LNCAP (cell line): ENCODE measurements at regions not wholly inside any gene's neighbourhood (a gene's known extent, or its start where the extent isn't known, plus 50 kb on each side); places are given as distances from the start of the nearest gene placed in this dataset.

ENCODE experiments used
- CTCF ChIP-seq: fragments of 450-650 bp; IDR thresholded peaks from 2 replicates; pipeline ENCODE4 v1.5.1; 2017; ENCODE audit warnings: mild to moderate bottlenecking

- TF ChIP-seq CTCF = no peak
Observed at GRCh38 chr5:124349931-124350330, 396.5 kb downstream of the ZNF608 start.

DNA sequence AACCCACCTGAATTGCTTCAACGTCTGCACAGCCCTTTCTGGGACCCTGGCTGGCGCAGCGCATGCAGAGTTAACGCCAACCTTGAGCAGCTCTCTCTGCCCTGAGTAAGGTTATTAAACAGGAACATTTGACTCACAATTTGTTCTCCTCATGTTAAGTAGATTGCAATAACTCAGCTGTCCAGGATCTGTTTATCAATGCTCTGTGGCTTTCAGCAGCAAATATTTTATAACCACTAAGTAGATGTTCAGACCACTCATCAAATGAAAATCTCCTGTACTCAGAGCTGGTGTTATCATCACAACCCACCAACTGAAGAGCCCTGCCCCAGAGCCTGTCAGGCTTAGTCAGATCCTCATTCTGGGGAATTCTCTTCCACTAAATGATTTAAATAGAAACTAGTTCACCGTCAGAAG lies 403.0 kb downstream of the ZNF608 start:
- TF ChIP-seq CTCF = no peak

DNA sequence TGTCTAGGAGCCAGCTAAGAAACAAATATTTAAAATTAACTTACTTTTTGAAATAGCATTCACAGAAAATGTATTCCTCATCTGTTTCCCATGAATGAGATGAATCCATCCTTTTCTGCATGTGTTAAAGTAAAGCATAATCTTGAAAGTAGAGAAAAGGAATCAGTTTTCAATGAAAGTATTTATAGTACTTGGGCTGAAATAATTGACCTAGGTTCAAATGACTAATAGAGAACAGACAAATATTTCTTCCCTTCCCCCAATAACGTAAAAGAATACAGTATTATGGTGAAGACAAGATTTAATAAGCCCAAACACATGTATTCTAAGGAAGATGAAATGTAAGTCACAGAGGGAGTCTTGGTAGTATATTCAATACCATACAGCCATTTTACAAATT lies 403.5 kb downstream of the ZNF608 start:
- no peak for TF ChIP-seq CTCF

DNA sequence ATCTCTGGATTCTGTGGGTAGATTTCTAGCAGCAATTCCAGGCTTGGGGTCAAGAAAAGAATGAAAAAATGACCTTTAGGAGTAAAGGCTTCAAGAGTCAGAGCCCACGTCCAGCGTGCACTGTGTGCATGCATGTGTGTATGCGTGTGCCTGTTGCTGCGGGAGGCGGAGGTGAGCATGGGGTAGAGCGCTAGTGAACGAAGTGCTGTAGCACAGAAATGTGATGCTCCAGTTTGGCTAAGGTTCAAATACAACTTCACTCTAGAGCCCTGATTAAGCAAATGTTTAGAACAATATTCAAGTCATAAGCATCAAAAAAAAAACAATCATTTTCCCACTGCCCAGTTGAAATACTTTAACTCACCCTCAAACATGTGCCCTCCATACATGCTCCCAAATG lies 403.9 kb downstream of the ZNF608 start:
- no peak for TF ChIP-seq CTCF

DNA sequence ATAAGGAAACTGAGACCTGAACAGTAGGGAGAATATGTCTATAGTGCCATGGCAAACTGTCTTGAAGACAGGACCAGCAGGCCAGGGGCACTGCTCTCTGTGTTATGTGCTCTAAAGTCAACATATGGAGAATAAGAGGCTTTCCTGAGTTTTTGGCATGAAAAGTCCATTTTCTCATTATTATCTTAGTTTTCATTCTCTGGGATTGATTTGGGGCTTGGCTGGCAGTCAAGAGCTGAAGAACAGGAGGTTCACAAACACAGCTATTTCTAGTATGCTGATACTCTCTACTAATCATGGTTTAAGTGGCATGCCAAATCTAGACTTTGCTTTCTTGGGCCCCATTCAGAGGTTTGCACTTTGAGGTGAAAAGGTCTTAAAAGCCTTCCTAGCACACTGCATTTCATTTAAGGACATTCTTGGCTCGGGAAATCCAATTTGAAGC lies 404.4 kb downstream of the ZNF608 start:
- TF ChIP-seq CTCF = no peak

- no peak for TF ChIP-seq CTCF
Observed at GRCh38 chr5:124341066-124341858, 405.2 kb downstream of the ZNF608 start.

- no peak for TF ChIP-seq CTCF
Observed at GRCh38 chr5:124337996-124338395, 408.4 kb downstream of the ZNF608 start.
